ENCODE measurements at regions not wholly inside any gene's neighbourhood (a gene's known extent, or its start where the extent isn't known, plus 50 kb on each side); places are given as distances from the start of the nearest gene placed in this dataset.
"Not testable (repeated sequence)": the region's sequence is repeated elsewhere in the genome, so short reads cannot be mapped to it uniquely, and the experiment has no call there.

- no peaks in the 10 kb centered on the region for H3K27me3 ChIP-seq (ENCODE audit: insufficient read depth, low read depth, severe bottlenecking)
- TF ChIP-seq CTCF (IDR thresholded peaks at IDR 0.05; ENCODE audit: low read depth, low read length): no peak
- H3K27ac ChIP-seq: no peak overlapping the region
- H3K9me3 ChIP-seq (ENCODE audit: severe bottlenecking): no peaks in the 10 kb centered on the region
- no peak overlapping the region for H3K4me3 ChIP-seq (ENCODE audit: low read depth, low read length)
- H3K36me3 ChIP-seq: no peaks in the 10 kb centered on the region
- peak; percentile 12 for DNase-seq
These were observed 63.5 kb upstream of the DMRTB1 start for GRCh38 chr1:53395671-53396215.

GRCh38 chr1:53396573-53397268 lies 62.5 kb upstream of the DMRTB1 start:
- no peaks in the 10 kb centered on the region for H3K36me3 ChIP-seq
- H3K27me3 ChIP-seq (ENCODE audit: insufficient read depth, low read depth, severe bottlenecking): no peaks in the 10 kb centered on the region
- TF ChIP-seq CTCF (IDR thresholded peaks at IDR 0.05; ENCODE audit: low read depth, low read length): no peak
- no peak overlapping the region for H3K4me3 ChIP-seq (ENCODE audit: low read depth, low read length)
- H3K27ac ChIP-seq: no peak overlapping the region
- DNase-seq: no peak
- peaks cover 2% of the 10 kb centered on the region for H3K9me3 ChIP-seq (ENCODE audit: severe bottlenecking)

- DNase-seq: peak; percentile 1
- H3K4me3 ChIP-seq (ENCODE audit: low read depth, low read length): no peak overlapping the region
- H3K27ac ChIP-seq: no peak overlapping the region
- H3K27me3 ChIP-seq (ENCODE audit: insufficient read depth, low read depth, severe bottlenecking): no peaks in the 10 kb centered on the region
- H3K36me3 ChIP-seq: no peaks in the 10 kb centered on the region
- TF ChIP-seq CTCF (IDR thresholded peaks at IDR 0.05; ENCODE audit: low read depth, low read length): no peak
- peaks cover 3% of the 10 kb centered on the region for H3K9me3 ChIP-seq (ENCODE audit: severe bottlenecking)
These were observed 61.1 kb upstream of the DMRTB1 start for GRCh38 chr1:53398091-53398490.

- Histone ChIP-seq H3K27ac (no peak overlapping the region), H3K4me3 (ENCODE audit: low read depth, low read length) (no peak overlapping the region), H3K36me3 (no peaks in the 10 kb centered on the region), H3K9me3 (ENCODE audit: severe bottlenecking) (peaks cover 3% of the 10 kb centered on the region), H3K27me3 (ENCODE audit: insufficient read depth, low read depth, severe bottlenecking) (no peaks in the 10 kb centered on the region)
- DNase-seq: no peak
- TF ChIP-seq CTCF (IDR thresholded peaks at IDR 0.05; ENCODE audit: low read depth, low read length): no peak
These were observed 60.4 kb upstream of the DMRTB1 start for GRCh38 chr1:53398576-53399365.

GRCh38 chr1:53399370-53400133 lies 59.6 kb upstream of the DMRTB1 start:
- H3K9me3 ChIP-seq (ENCODE audit: severe bottlenecking); H3K27me3 ChIP-seq (ENCODE audit: insufficient read depth, low read depth, severe bottlenecking); H3K27ac ChIP-seq; DNase-seq; H3K36me3 ChIP-seq; H3K4me3 ChIP-seq (ENCODE audit: low read depth, low read length): not testable (repeated sequence)

All from WERI-Rb-1 (cell line).